ENCODE measurements at regions not wholly inside any gene's neighbourhood (a gene's known extent, or its start where the extent isn't known, plus 50 kb on each side); places are given as distances from the start of the nearest gene placed in this dataset.

DNA sequence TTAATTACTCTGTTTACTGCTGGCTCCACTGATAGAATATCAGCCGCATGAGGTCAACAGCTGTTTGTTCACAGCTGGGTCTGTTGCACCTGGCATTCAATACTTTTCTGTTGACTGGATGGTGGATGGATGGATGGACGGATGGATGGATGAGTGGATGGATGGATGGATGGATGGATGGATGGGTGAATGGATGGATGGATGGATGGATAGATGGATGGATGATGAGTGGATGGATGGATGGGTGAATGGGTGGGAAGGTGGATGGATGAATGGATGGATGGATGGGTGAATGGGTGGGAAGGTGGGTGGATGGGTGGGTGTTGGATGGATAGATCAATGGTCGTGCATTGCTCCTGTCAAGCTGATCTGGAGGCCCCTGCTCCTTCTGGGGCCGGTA is 422.2 kb upstream of the SULF2 start:
- TF ChIP-seq YY1 (IDR thresholded peaks at IDR 0.05; ENCODE audit: insufficient read depth, insufficient read length) = no peak
- no peak for TF ChIP-seq ZNF274 (IDR thresholded peaks at IDR 0.05; ENCODE audit: low read depth, low read length)
- TF ChIP-seq SUZ12 (IDR thresholded peaks at IDR 0.05; ENCODE audit: extremely low read depth, insufficient read depth, insufficient read length) = no peak
